Astrocyte (in vitro differentiated cells and primary cell): ENCODE measurements at regions not wholly inside any gene's neighbourhood (a gene's known extent, or its start where the extent isn't known, plus 50 kb on each side); places are given as distances from the start of the nearest gene placed in this dataset.

Experiments used
- DNase-seq: peaks from one replicate; pipeline ENCODE4 v3.0.0-alpha.2; 2010; ENCODE audit warnings: low read depth
- FAIRE-seq: peaks from 2 replicates; lab custom pipeline; 2011; peaks lifted over from hg19 to GRCh38; lab: Jason Lieb, UNC
- H2AFZ ChIP-seq: 2 replicates; pipeline ENCODE4 v1.6.0; 2012; ENCODE audit warnings: low read depth, low read length, inconsistent platforms
- H3K27ac ChIP-seq: 2 replicates; pipeline ENCODE4 v1.5.1; 2011; ENCODE audit warnings: low read depth, low read length, inconsistent platforms
- H3K27me3 ChIP-seq: 2 replicates; pipeline ENCODE4 v1.6.0; 2011; ENCODE audit warnings: low read length, inconsistent platforms; ENCODE audit not compliant: insufficient read depth
- H3K36me3 ChIP-seq: 2 replicates; pipeline ENCODE4 v1.5.1; 2011; ENCODE audit warnings: low read length, inconsistent platforms; ENCODE audit not compliant: insufficient read depth
- H3K4me1 ChIP-seq: 2 replicates; pipeline ENCODE4 v1.5.1; 2011; ENCODE audit warnings: low read length, inconsistent platforms; ENCODE audit not compliant: insufficient read depth
- H3K4me2 ChIP-seq: 2 replicates; pipeline ENCODE4 v1.6.0; 2012; ENCODE audit warnings: low read length, inconsistent platforms
- H3K4me3 ChIP-seq: 2 replicates; pipeline ENCODE4 v1.5.1; 2011; ENCODE audit warnings: low read depth, mild to moderate bottlenecking, low read length, inconsistent platforms; ENCODE audit not compliant: insufficient read depth
- H3K79me2 ChIP-seq: 2 replicates; pipeline ENCODE4 v1.6.0; 2012; ENCODE audit warnings: mild to moderate bottlenecking, low read length, inconsistent platforms; ENCODE audit not compliant: insufficient read depth
- H3K9ac ChIP-seq: 2 replicates; pipeline ENCODE4 v1.6.0; 2012; ENCODE audit warnings: mild to moderate bottlenecking, low read length, inconsistent platforms
- H3K9me3 ChIP-seq: 2 replicates; pipeline ENCODE4 v1.5.1; 2012; ENCODE audit warnings: low read depth, mild to moderate bottlenecking, low read length, inconsistent platforms; ENCODE audit not compliant: insufficient read depth
- H4K20me1 ChIP-seq: 2 replicates; pipeline ENCODE4 v1.6.0; 2012; ENCODE audit warnings: low read length, inconsistent platforms; ENCODE audit not compliant: insufficient read depth
- H3K27ac Mint-ChIP-seq: one replicate; pipeline ENCODE4 v1.8.0; 2021; ENCODE audit warnings: mild to moderate bottlenecking, mixed read lengths; ENCODE audit not compliant: unreplicated experiment
- H3K27me3 Mint-ChIP-seq: one replicate; pipeline ENCODE4 v1.8.0; 2021; ENCODE audit warnings: low read depth, mixed read lengths; ENCODE audit not compliant: unreplicated experiment
- H3K36me3 Mint-ChIP-seq: one replicate; pipeline ENCODE4 v1.8.0; 2021; ENCODE audit warnings: low read depth, mixed read lengths; ENCODE audit not compliant: unreplicated experiment
- H3K4me1 Mint-ChIP-seq: one replicate; pipeline ENCODE4 v1.8.0; 2021; ENCODE audit warnings: low read depth, mixed read lengths; ENCODE audit not compliant: unreplicated experiment
- H3K4me3 Mint-ChIP-seq: one replicate; pipeline ENCODE4 v1.8.0; 2021; ENCODE audit warnings: mild to moderate bottlenecking, moderate library complexity, mixed read lengths; ENCODE audit not compliant: unreplicated experiment
- H3K9me3 Mint-ChIP-seq: one replicate; pipeline ENCODE4 v1.8.0; 2021; ENCODE audit warnings: mild to moderate bottlenecking, mixed read lengths; ENCODE audit not compliant: unreplicated experiment
- EZH2 ChIP-seq: IDR thresholded peaks from 2 replicates; pipeline ENCODE4 v1.6.1; 2012; ENCODE audit warnings: mild to moderate bottlenecking, low read length, inconsistent platforms; ENCODE audit not compliant: insufficient read depth
- TF ChIP-seq, protein P1 (sequence below): IDR thresholded peaks from 2 replicates; pipeline ENCODE4 v1.5.1; 2011; ENCODE audit warnings: low read depth, mild to moderate bottlenecking, inconsistent platforms, low read length, moderate library complexity; ENCODE audit not compliant: insufficient read depth

GRCh38 chr5:173522518-173522917 lies 93.9 kb downstream of the BOD1 start:
- no peak for FAIRE-seq
- no peak overlapping the region for H3K9ac ChIP-seq
- H3K27ac ChIP-seq: no peak overlapping the region
- no peak overlapping the region for H3K4me3 ChIP-seq
- no peak overlapping the region for H3K4me3 Mint-ChIP-seq
- no peaks in the 10 kb centered on the region for H3K79me2 ChIP-seq
- H3K27me3 Mint-ChIP-seq: no peaks in the 10 kb centered on the region
- no peak overlapping the region for H3K27ac Mint-ChIP-seq
- H3K4me1 ChIP-seq: no peaks in the 10 kb centered on the region
- H3K9me3 ChIP-seq: peaks cover 3% of the 10 kb centered on the region
- H3K4me1 Mint-ChIP-seq: no peaks in the 10 kb centered on the region
- H3K9me3 Mint-ChIP-seq: peaks cover 5% of the 10 kb centered on the region
- no peaks in the 10 kb centered on the region for H4K20me1 ChIP-seq
- no peak overlapping the region for H3K4me2 ChIP-seq
- no peaks in the 10 kb centered on the region for H3K36me3 ChIP-seq
- TF ChIP-seq, protein P1, sequence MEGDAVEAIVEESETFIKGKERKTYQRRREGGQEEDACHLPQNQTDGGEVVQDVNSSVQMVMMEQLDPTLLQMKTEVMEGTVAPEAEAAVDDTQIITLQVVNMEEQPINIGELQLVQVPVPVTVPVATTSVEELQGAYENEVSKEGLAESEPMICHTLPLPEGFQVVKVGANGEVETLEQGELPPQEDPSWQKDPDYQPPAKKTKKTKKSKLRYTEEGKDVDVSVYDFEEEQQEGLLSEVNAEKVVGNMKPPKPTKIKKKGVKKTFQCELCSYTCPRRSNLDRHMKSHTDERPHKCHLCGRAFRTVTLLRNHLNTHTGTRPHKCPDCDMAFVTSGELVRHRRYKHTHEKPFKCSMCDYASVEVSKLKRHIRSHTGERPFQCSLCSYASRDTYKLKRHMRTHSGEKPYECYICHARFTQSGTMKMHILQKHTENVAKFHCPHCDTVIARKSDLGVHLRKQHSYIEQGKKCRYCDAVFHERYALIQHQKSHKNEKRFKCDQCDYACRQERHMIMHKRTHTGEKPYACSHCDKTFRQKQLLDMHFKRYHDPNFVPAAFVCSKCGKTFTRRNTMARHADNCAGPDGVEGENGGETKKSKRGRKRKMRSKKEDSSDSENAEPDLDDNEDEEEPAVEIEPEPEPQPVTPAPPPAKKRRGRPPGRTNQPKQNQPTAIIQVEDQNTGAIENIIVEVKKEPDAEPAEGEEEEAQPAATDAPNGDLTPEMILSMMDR: no peak
- no peak for TF ChIP-seq EZH2
- no peaks in the 10 kb centered on the region for H3K27me3 ChIP-seq
- DNase-seq: no peak
- peaks cover 5% of the 10 kb centered on the region for H3K36me3 Mint-ChIP-seq
- H2AFZ ChIP-seq: no peak overlapping the region

GRCh38 chr5:173518856-173519255 lies 97.6 kb downstream of the BOD1 start:
- H3K27me3 Mint-ChIP-seq: no peaks in the 10 kb centered on the region
- Histone ChIP-seq H3K36me3 (no peaks in the 10 kb centered on the region), H3K27ac (no peak overlapping the region), H3K4me2 (no peak overlapping the region), H3K79me2 (no peaks in the 10 kb centered on the region), H3K9ac (no peak overlapping the region), H3K9me3 (peaks cover 3% of the 10 kb centered on the region), H3K4me3 (no peak overlapping the region), H3K4me1 (no peaks in the 10 kb centered on the region), H4K20me1 (no peaks in the 10 kb centered on the region), H3K27me3 (no peaks in the 10 kb centered on the region), H2AFZ (no peak overlapping the region)
- peaks cover 5% of the 10 kb centered on the region for H3K36me3 Mint-ChIP-seq
- no peak for DNase-seq
- peaks cover 8% of the 10 kb centered on the region for H3K4me1 Mint-ChIP-seq
- H3K27ac Mint-ChIP-seq: no peak overlapping the region
- no peak overlapping the region for H3K4me3 Mint-ChIP-seq
- TF ChIP-seq EZH2: no peak
- TF ChIP-seq, protein P1: no peak
- H3K9me3 Mint-ChIP-seq: peaks cover 5% of the 10 kb centered on the region
- FAIRE-seq: no peak

GRCh38 chr5:173517648-173518047 lies 98.8 kb downstream of the BOD1 start:
- Histone ChIP-seq H3K4me3 (no peak overlapping the region), H3K9me3 (peaks cover 3% of the 10 kb centered on the region), H3K4me2 (no peak overlapping the region), H3K4me1 (peaks cover 7% of the 10 kb centered on the region), H3K79me2 (no peaks in the 10 kb centered on the region), H3K36me3 (no peaks in the 10 kb centered on the region), H4K20me1 (no peaks in the 10 kb centered on the region), H3K27ac (no peak overlapping the region), H3K9ac (no peak overlapping the region), H3K27me3 (no peaks in the 10 kb centered on the region), H2AFZ (no peak overlapping the region)
- peaks cover 14% of the 10 kb centered on the region for H3K4me1 Mint-ChIP-seq
- no peak overlapping the region for H3K4me3 Mint-ChIP-seq
- TF ChIP-seq, protein P1: no peak
- no peaks in the 10 kb centered on the region for H3K27me3 Mint-ChIP-seq
- peaks cover 5% of the 10 kb centered on the region for H3K9me3 Mint-ChIP-seq
- peaks cover 5% of the 10 kb centered on the region for H3K36me3 Mint-ChIP-seq
- H3K27ac Mint-ChIP-seq: no peak overlapping the region
- FAIRE-seq: no peak
- DNase-seq: no peak
